HUES6 (cell line): ENCODE measurements at regions not wholly inside any gene's neighbourhood (a gene's known extent, or its start where the extent isn't known, plus 50 kb on each side); places are given as distances from the start of the nearest gene placed in this dataset.

Experiments
- H3K27ac ChIP-seq: 2 replicates; pipeline ENCODE4 v1.7.0; 2013; ENCODE audit warnings: low read depth, mild to moderate bottlenecking, low read length, inconsistent platforms
- H3K27me3 ChIP-seq: 2 replicates; pipeline ENCODE4 v1.6.1; 2013; ENCODE audit warnings: low read length; ENCODE audit not compliant: control insufficient read depth, insufficient read depth
- H3K36me3 ChIP-seq: 2 replicates; pipeline ENCODE4 v1.6.1; 2013; ENCODE audit warnings: low read length; ENCODE audit not compliant: control insufficient read depth, insufficient read depth
- H3K4me1 ChIP-seq: 2 replicates; pipeline ENCODE4 v1.6.1; 2013; ENCODE audit warnings: low read length; ENCODE audit not compliant: control insufficient read depth, insufficient read depth
- H3K4me3 ChIP-seq: 2 replicates; pipeline ENCODE4 v1.5.1; 2013; ENCODE audit warnings: low read depth, low read length
- H3K9ac ChIP-seq: one replicate; pipeline ENCODE4 v1.6.1; 2013; ENCODE audit warnings: mild to moderate bottlenecking, low read length
- H3K9me3 ChIP-seq: 2 replicates; pipeline ENCODE4 v1.6.1; 2013; ENCODE audit warnings: low read depth, low read length; ENCODE audit not compliant: control insufficient read depth, insufficient read depth

GRCh38 chr9:121562301-121562700 lies 62.7 kb upstream of the GGTA1 start:
- H3K9ac ChIP-seq = no peak overlapping the region
- H3K4me3 ChIP-seq = no peak overlapping the region
- no peaks in the 10 kb centered on the region for H3K9me3 ChIP-seq
- no peak overlapping the region for H3K27ac ChIP-seq
- peaks cover 29% of the 10 kb centered on the region for H3K4me1 ChIP-seq
- H3K36me3 ChIP-seq = no peaks in the 10 kb centered on the region
- H3K27me3 ChIP-seq = no peaks in the 10 kb centered on the region

- Histone ChIP-seq H3K4me1 (peaks cover 28% of the 10 kb centered on the region), H3K9ac (no peak overlapping the region), H3K4me3 (no peak overlapping the region), H3K36me3 (no peaks in the 10 kb centered on the region), H3K27me3 (no peaks in the 10 kb centered on the region), H3K9me3 (no peaks in the 10 kb centered on the region), H3K27ac (no peak overlapping the region)
Observed at GRCh38 chr9:121563425-121563824, 63.8 kb upstream of the GGTA1 start.

- Histone ChIP-seq H3K27me3 (no peaks in the 10 kb centered on the region), H3K9ac (no peak overlapping the region), H3K4me3 (no peak overlapping the region), H3K36me3 (no peaks in the 10 kb centered on the region), H3K27ac (no peak overlapping the region), H3K9me3 (no peaks in the 10 kb centered on the region), H3K4me1 (peaks cover 26% of the 10 kb centered on the region; the same call in 1 of the 2 replicates)
Observed at GRCh38 chr9:121563881-121564460, 64.3 kb upstream of the GGTA1 start.

GRCh38 chr9:121564504-121565260 lies 65.0 kb upstream of the GGTA1 start:
- H3K9ac ChIP-seq = no peak overlapping the region
- H3K27me3 ChIP-seq = no peaks in the 10 kb centered on the region
- no peak overlapping the region for H3K27ac ChIP-seq
- H3K4me3 ChIP-seq = no peak overlapping the region
- peaks cover 26% of the 10 kb centered on the region; the same call in 1 of the 2 replicates for H3K4me1 ChIP-seq
- no peaks in the 10 kb centered on the region for H3K36me3 ChIP-seq
- no peaks in the 10 kb centered on the region for H3K9me3 ChIP-seq

- H3K4me3 ChIP-seq = no peak overlapping the region
- 0 out of 2 replicates have a peak, but pooled peaks cover 3% of the 10 kb centered on the region for H3K27me3 ChIP-seq
- no peaks in the 10 kb centered on the region for H3K36me3 ChIP-seq
- no peak overlapping the region for H3K9ac ChIP-seq
- H3K4me1 ChIP-seq = peaks cover 26% of the 10 kb centered on the region; the same call in 1 of the 2 replicates
- no peak overlapping the region for H3K27ac ChIP-seq
- H3K9me3 ChIP-seq = no peaks in the 10 kb centered on the region
Observed at GRCh38 chr9:121566481-121567465, 67.1 kb upstream of the GGTA1 start.

GRCh38 chr9:121567500-121568342 lies 68.1 kb upstream of the GGTA1 start:
- no peaks in the 10 kb centered on the region for H3K9me3 ChIP-seq
- H3K27ac ChIP-seq = no peak overlapping the region
- no peaks in the 10 kb centered on the region for H3K36me3 ChIP-seq
- H3K4me3 ChIP-seq = no peak overlapping the region
- H3K9ac ChIP-seq = no peak overlapping the region
- peaks cover 26% of the 10 kb centered on the region; the same call in 1 of the 2 replicates for H3K4me1 ChIP-seq
- 0 out of 2 replicates have a peak, but pooled peaks cover 3% of the 10 kb centered on the region for H3K27me3 ChIP-seq

GRCh38 chr9:121568343-121569265 lies 69.0 kb upstream of the GGTA1 start:
- Histone ChIP-seq H3K4me3 (no peak overlapping the region), H3K36me3 (no peaks in the 10 kb centered on the region), H3K27me3 (0 out of 2 replicates have a peak, but pooled peaks cover 3% of the 10 kb centered on the region), H3K9me3 (no peaks in the 10 kb centered on the region), H3K27ac (no peak overlapping the region), H3K4me1 (peaks cover 26% of the 10 kb centered on the region; the same call in 1 of the 2 replicates), H3K9ac (no peak overlapping the region)

GRCh38 chr9:121569266-121569648 lies 69.6 kb upstream of the GGTA1 start:
- H3K27me3 ChIP-seq = 0 out of 2 replicates have a peak, but pooled peaks cover 3% of the 10 kb centered on the region
- no peak overlapping the region for H3K9ac ChIP-seq
- no peak overlapping the region for H3K4me3 ChIP-seq
- no peaks in the 10 kb centered on the region for H3K9me3 ChIP-seq
- no peaks in the 10 kb centered on the region for H3K36me3 ChIP-seq
- H3K27ac ChIP-seq = no peak overlapping the region
- H3K4me1 ChIP-seq = peaks cover 25% of the 10 kb centered on the region; the same call in 1 of the 2 replicates

GRCh38 chr9:121572581-121572980 lies 72.9 kb upstream of the GGTA1 start:
- Histone ChIP-seq H3K27ac (no peak overlapping the region), H3K9me3 (no peaks in the 10 kb centered on the region), H3K27me3 (0 out of 2 replicates have a peak, but pooled peaks cover 3% of the 10 kb centered on the region), H3K4me3 (no peak overlapping the region), H3K4me1 (peaks cover 25% of the 10 kb centered on the region; the same call in 1 of the 2 replicates), H3K36me3 (no peaks in the 10 kb centered on the region), H3K9ac (no peak overlapping the region)
